ENCODE measurements at regions not wholly inside any gene's neighbourhood (a gene's known extent, or its start where the extent isn't known, plus 50 kb on each side); places are given as distances from the start of the nearest gene placed in this dataset.

DNA sequence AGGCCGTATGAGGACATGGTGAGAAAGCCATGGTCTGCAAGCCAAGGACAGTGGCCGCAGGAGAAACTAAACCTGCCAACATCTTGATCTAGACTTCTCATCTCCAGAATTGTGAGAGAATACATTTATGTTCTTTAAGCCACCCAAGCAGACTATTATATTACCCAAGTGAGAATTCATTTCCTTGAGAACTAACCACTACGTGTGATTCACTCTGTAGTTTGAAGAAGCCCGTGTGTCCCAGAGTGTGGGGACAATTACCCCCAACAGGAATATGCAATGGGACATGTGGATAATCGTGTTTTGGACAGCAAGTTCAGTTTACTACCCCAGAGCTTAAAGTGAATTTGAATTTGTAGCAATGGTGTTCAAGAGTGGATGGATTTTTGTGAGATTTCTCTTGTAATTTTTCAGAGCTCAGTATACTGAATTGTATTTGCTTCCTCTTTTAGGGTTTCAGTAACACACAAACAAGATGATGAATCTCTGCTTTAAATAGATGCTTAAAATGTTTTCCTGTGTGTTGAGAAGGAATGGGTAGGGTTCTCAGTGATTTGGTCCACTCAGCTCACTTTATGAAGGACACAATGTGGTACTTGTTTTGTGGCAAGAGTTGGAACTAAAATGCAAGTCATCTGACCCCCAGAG, 100.0 kb upstream of the ARHGAP20 start:
- no peak for DNase-seq (ENCODE audit: extremely low spot score)
- ChIA-PET POLR2A (no interaction called here), CTCF (no interaction called here)
- TF ChIP-seq ZNF384 (IDR thresholded peaks at IDR 0.05) (no peak), NFRKB (IDR thresholded peaks at IDR 0.05) (no peak), ELF4 (IDR thresholded peaks at IDR 0.05) (no peak), L3MBTL2 (conservative IDR thresholded peaks at IDR 0.05) (no peak), ARNT (IDR thresholded peaks at IDR 0.05) (no peak), FOXM1 (IDR thresholded peaks at IDR 0.05; ENCODE audit: borderline replicate concordance) (no peak), TARDBP (IDR thresholded peaks at IDR 0.05) (no peak), FOXK2 (IDR thresholded peaks at IDR 0.05) (no peak), BHLHE40 (IDR thresholded peaks at IDR 0.05; ENCODE audit: borderline replicate concordance) (no peak), CTBP1 (IDR thresholded peaks at IDR 0.05; ENCODE audit: borderline replicate concordance) (no peak)
- TF ChIP-seq, protein P1, sequence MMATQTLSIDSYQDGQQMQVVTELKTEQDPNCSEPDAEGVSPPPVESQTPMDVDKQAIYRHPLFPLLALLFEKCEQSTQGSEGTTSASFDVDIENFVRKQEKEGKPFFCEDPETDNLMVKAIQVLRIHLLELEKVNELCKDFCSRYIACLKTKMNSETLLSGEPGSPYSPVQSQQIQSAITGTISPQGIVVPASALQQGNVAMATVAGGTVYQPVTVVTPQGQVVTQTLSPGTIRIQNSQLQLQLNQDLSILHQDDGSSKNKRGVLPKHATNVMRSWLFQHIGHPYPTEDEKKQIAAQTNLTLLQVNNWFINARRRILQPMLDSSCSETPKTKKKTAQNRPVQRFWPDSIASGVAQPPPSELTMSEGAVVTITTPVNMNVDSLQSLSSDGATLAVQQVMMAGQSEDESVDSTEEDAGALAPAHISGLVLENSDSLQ (IDR thresholded peaks at IDR 0.05): no peak

DNA sequence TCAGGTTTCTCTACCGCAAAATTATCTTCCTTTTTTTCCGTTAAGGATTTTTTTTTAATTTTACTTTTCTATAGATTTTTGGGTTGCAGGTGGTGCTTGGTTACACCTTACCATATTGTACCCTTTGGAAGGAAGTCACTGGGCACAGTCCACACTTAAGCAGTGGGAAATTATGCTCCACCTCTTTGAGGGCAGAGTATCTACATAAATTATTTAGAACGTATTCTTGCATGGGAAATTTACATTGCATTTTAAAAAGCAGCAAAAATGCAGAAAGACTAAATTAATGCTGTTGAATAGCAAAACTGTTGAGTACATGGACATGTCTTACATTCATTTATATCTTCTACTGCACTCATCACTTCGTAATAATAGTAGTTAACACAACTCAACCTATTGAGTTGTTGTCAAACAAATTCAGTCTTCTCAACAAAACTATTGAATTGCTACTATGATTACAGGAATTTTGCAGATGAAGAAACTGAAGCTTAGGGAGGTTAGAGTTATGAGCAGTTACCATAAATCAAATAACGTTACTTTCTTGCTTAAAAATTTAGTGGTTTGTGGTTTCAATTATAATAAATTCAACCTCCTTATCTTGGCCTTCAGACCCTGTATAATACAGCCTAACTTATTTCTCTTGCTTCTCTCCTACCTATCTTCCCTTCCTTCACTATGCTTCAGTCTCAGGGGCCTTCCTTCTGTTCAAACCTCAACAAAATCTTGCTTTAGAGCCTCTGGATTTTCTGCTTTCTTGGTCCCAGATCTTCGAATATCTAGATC, 97.4 kb upstream of the ARHGAP20 start:
- DNase-seq (ENCODE audit: extremely low spot score): no peak
- CTCF ChIA-PET: no interaction called here
- TF ChIP-seq NFRKB (IDR thresholded peaks at IDR 0.05) (no peak), TARDBP (IDR thresholded peaks at IDR 0.05) (no peak), HDGF (IDR thresholded peaks at IDR 0.05; ENCODE audit: borderline replicate concordance) (no peak), BHLHE40 (IDR thresholded peaks at IDR 0.05; ENCODE audit: borderline replicate concordance) (no peak), ARNT (IDR thresholded peaks at IDR 0.05) (no peak), L3MBTL2 (conservative IDR thresholded peaks at IDR 0.05) (no peak), ELF4 (IDR thresholded peaks at IDR 0.05) (no peak), SUZ12 (IDR thresholded peaks at IDR 0.05) (no peak), SP1 (IDR thresholded peaks at IDR 0.05) (no peak)
- TF ChIP-seq, protein P1 (IDR thresholded peaks at IDR 0.05): no peak
- POLR2A ChIA-PET: no interaction called here

DNA sequence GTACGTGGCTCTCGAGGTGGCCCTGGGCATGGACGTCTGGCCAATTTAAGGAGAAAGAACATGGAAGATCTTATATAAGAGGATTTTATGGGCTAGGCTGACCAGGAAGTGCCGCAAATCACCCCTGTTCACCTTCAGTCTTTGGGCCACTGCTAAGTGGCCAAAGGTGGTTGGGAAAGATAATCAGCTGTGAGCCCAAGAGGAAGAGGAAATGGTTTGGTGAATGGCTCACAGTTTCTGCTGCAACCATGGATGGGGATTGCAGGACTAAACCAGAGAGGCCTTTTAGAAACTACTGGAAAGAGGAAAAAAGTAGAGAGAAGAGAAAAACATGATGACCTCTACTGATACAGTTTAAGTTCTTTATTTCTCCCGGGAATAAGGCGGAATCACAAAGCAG, 96.0 kb upstream of the ARHGAP20 start:
- TF ChIP-seq NFRKB (IDR thresholded peaks at IDR 0.05) (no peak), LEF1 (IDR thresholded peaks at IDR 0.05; ENCODE audit: borderline replicate concordance) (no peak), ELF4 (IDR thresholded peaks at IDR 0.05) (no peak), ARNT (IDR thresholded peaks at IDR 0.05) (no peak), SUZ12 (IDR thresholded peaks at IDR 0.05) (no peak), CTBP1 (IDR thresholded peaks at IDR 0.05; ENCODE audit: borderline replicate concordance) (no peak)
- CTCF ChIA-PET: no interaction called here
- no peak for DNase-seq (ENCODE audit: extremely low spot score)

DNA sequence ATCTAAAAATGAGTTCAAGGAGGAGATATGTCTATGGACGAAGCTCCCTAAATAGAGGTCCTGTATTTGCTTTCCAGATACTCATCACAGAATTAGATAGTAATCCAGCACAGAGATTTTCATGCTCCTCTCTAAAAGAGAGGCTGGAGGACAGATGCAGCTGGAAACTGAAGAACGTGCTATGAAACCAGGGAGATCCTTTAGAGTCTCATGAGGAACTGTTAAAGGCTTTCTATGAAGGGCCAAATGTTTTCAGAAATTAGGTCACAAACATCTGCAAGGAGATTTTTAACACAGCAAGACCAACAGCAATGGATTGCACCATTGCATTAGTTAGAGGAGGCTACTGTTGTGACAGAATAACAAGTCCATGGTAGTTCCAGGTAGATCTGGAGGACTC, 95.6 kb upstream of the ARHGAP20 start:
- TF ChIP-seq TARDBP (IDR thresholded peaks at IDR 0.05): no peak
- TF ChIP-seq, protein P1 (IDR thresholded peaks at IDR 0.05): no peak
- no peak for TF ChIP-seq FOXK2 (IDR thresholded peaks at IDR 0.05)
- TF ChIP-seq SP1 (IDR thresholded peaks at IDR 0.05): no peak
- TF ChIP-seq ZNF384 (IDR thresholded peaks at IDR 0.05): no peak
- TF ChIP-seq CTBP1 (IDR thresholded peaks at IDR 0.05; ENCODE audit: borderline replicate concordance): no peak
- ChIA-PET CTCF (no interaction called here), POLR2A (no interaction called here)
- DNase-seq (ENCODE audit: extremely low spot score): no peak

More for the DNA sequence above, 96.0 kb upstream of the ARHGAP20 start:
- POLR2A ChIA-PET: no interaction called here

DNA sequence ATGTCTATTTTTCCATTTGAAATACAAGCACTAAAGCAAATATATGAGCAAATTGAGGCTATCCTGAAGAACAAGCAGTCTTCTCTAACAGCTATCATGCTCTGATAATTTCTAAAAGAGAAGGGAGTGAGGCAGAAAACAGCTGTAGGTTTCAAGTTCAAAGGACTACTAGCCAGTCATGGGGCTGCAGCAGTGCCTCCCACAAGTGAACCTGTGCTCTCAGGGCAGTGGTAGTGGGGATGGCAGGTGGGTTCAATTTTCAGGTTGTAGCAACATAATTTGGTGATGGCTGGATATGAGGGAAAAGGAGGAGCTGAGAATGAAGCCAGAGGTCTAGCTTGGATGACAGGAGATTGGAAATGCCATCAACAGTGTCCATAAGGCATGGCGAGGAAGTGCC, 93.5 kb upstream of the ARHGAP20 start:
- ChIA-PET CTCF (no interaction called here), POLR2A (no interaction called here)
- DNase-seq (ENCODE audit: extremely low spot score): no peak
- TF ChIP-seq, protein P1 (IDR thresholded peaks at IDR 0.05): no peak
- TF ChIP-seq TARDBP (IDR thresholded peaks at IDR 0.05): no peak
- TF ChIP-seq NFRKB (IDR thresholded peaks at IDR 0.05): no peak
- TF ChIP-seq HDGF (IDR thresholded peaks at IDR 0.05; ENCODE audit: borderline replicate concordance): no peak
- TF ChIP-seq FOXM1 (IDR thresholded peaks at IDR 0.05; ENCODE audit: borderline replicate concordance): no peak
- no peak for TF ChIP-seq CTBP1 (IDR thresholded peaks at IDR 0.05; ENCODE audit: borderline replicate concordance)
- TF ChIP-seq LEF1 (IDR thresholded peaks at IDR 0.05; ENCODE audit: borderline replicate concordance): no peak
- no peak for TF ChIP-seq BHLHE40 (IDR thresholded peaks at IDR 0.05; ENCODE audit: borderline replicate concordance)
- no peak for TF ChIP-seq ZNF384 (IDR thresholded peaks at IDR 0.05)
- TF ChIP-seq FOXA1 (IDR thresholded peaks at IDR 0.05): no peak
- TF ChIP-seq L3MBTL2 (conservative IDR thresholded peaks at IDR 0.05): no peak
- TF ChIP-seq SUZ12 (IDR thresholded peaks at IDR 0.05): no peak
- no peak for TF ChIP-seq SP1 (IDR thresholded peaks at IDR 0.05)
- TF ChIP-seq ELF4 (IDR thresholded peaks at IDR 0.05): no peak
- no peak for TF ChIP-seq ARNT (IDR thresholded peaks at IDR 0.05)
- TF ChIP-seq FOXK2 (IDR thresholded peaks at IDR 0.05): no peak

DNA sequence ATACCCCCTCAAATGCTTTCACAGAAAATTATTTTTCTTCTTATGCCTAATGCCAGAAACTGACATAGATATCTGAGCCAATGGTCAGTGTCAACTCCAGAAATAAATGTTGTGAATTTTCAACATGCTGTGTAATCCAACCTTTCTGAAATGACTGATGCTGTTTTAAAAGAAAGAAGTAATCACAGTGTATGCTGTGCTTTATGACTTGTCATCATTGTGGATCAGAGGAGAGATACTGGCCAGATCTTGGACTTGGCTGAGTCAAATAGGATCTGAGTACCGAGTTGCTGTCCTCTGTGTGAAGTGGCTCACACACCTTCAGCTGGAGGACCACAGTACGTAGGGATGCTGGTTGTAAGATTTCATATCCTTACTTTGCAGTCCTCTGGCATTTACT, 89.9 kb upstream of the ARHGAP20 start:
- POLR2A ChIA-PET: no interaction called here
- no peak for DNase-seq (ENCODE audit: extremely low spot score)
- no peak for TF ChIP-seq SUZ12 (IDR thresholded peaks at IDR 0.05)
- TF ChIP-seq CTBP1 (IDR thresholded peaks at IDR 0.05; ENCODE audit: borderline replicate concordance): no peak
- no peak for TF ChIP-seq ELF4 (IDR thresholded peaks at IDR 0.05)
- no peak for TF ChIP-seq HDGF (IDR thresholded peaks at IDR 0.05; ENCODE audit: borderline replicate concordance)
- no peak for TF ChIP-seq L3MBTL2 (conservative IDR thresholded peaks at IDR 0.05)
- no peak for TF ChIP-seq BHLHE40 (IDR thresholded peaks at IDR 0.05; ENCODE audit: borderline replicate concordance)
- TF ChIP-seq, protein P1 (IDR thresholded peaks at IDR 0.05): no peak
- no peak for TF ChIP-seq FOXA1 (IDR thresholded peaks at IDR 0.05)
- CTCF ChIA-PET: no interaction called here
